ENCODE measurements at regions not wholly inside any gene's neighbourhood (a gene's known extent, or its start where the extent isn't known, plus 50 kb on each side); places are given as distances from the start of the nearest gene placed in this dataset.

DNA sequence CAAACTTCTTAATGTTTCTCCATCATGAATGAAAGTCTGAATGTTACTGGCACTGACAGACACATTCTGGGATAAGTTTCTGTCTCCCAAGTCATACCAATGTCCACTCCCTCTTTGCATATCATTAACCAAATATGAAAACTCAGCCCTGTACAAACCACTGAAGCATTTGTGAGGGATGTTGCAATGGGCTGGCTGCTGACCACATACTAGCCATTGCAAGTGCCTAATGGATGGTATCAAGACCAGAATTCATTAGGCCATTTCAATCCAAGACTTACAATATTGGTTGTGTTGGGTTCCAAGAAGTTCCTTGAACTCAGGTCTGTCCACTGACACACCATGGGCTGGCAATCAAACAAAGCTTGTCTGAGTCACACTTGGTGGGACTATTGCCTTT is 73.8 kb downstream of the CBLN2 start:
- DNase-seq (ENCODE audit: low read depth), result no peak

DNA sequence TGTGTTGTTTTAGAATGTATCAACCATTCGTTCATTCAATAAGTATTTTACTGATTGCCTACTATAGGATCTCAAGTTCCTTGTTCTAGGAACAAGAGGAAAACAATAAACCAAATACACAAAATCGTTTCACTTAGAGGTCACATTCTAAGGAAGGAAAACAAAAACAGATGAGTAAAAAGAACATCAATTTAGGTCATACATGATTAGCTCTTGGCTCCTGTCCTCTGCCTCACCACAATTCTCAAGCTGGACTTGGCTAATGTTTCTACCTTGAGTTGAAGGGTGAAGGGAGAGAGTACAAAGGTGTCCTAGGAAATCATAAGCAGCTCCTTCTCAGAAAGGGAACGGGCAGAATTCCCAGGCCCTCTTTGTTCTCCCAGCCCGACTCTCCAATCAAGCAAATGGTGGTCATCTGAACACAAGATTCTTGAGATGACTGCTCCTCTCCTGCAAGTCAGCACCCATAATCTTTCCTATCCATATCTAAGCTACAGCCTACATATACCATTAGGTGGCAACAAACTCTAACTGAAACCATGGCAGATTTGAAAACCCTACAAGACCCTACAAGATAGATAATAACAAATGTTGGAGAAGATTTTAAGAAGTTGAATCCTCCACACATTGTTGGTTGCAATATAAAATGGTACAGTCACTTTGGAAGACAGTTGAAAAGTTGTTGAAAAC is 76.0 kb downstream of the CBLN2 start:
- no peak for DNase-seq (ENCODE audit: low read depth)

DNA sequence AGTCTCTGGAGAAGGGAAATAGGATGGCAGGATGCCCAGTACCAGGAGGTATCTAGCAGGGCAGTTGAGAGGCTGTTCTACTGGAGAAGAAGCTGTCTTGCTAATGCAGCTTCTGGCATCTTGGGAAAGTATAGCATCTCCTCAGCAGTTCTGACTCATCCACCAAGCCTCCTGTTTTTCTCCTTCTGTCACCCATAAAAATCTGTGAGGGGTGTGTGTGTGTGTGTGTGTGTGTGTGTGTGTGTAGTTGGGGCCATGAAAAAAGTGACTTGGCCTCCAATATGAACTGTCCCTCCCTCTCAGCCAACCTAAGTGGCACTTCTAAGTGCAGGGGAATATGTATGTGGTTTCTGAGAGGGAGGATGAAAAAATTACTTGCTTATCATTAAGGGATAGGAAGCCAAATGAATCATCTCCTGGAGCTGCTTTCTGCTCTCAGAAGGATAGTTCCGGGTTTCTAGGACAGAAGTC is 83.9 kb downstream of the CBLN2 start:
- no peak for DNase-seq (ENCODE audit: low read depth)

DNA sequence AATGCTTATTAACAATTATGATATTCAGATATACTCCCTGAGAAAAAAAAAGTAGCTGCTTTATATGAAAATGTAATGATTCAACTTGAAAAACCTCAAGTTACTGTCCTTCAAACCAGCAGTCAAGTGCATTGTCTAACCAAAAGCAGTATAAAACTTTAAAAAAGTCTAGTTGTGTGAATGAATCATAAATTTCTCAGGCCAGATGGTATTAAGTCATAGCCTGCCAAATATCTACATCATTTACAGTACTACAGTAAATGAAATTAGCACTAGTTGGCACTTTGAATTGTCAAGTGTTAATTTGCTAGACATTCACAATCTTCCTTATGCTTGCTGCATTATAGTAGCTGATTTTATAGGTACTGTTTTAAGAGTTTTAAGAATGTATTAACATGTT is 85.9 kb downstream of the CBLN2 start:
- DNase-seq (ENCODE audit: low read depth), result no peak

DNA sequence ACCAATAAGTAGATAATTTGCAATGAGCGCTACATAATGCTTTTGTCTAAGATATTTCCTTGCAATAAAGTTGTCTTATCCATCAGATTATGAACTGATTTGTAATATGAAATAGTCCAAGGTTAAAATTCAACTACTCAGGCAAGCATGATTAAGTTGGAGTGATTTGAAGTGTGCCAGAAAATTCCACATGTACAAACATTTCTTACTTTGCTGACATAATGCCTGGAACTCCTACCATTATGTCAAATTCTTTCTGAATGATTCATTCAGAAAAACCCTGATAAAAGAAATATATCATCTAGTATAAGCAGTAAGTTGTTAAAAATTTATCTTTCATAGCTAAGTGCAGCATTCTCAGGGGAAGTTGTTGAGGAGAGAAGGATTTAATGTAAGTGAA is 87.3 kb downstream of the CBLN2 start:
- no peak for DNase-seq (ENCODE audit: low read depth)

DNA sequence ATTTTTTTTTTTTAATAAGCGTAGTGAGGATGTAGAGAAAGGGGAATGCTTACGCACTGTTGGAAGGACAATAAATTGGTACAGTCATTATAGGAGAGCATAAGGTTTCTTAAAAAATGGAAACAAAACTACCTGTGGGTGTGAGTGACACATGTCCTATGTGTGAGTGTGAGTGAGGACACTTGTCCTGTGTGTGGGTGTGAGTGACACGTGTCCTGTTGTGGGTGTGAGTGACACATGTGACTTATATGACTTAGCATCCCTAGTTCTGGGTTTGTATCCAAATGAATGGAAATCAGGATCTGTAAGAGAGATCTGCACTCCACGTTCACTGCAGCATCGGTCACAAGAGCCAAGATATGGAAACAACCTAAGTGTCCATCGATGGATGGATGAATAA is 91.8 kb downstream of the CBLN2 start:
- DNase-seq (ENCODE audit: low read depth), result no peak

DNA sequence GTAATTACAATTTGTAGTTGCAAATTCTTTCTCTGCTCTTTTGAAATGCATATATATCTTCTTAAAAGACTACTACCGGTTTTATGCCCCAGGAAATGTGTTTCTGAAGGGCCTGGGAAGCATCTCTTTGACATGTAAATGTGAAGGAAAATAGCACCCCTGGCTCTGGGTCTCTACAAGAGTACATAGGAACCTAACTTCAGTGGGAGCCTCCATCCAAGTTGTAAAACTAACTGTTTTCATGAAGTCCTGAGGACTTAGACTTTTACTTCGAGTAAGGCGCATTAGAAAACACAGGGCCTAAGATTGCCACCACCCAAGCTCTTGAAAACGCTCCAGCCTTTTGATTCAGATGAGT is 99.4 kb downstream of the CBLN2 start:
- no peak for DNase-seq (ENCODE audit: low read depth)

DNA sequence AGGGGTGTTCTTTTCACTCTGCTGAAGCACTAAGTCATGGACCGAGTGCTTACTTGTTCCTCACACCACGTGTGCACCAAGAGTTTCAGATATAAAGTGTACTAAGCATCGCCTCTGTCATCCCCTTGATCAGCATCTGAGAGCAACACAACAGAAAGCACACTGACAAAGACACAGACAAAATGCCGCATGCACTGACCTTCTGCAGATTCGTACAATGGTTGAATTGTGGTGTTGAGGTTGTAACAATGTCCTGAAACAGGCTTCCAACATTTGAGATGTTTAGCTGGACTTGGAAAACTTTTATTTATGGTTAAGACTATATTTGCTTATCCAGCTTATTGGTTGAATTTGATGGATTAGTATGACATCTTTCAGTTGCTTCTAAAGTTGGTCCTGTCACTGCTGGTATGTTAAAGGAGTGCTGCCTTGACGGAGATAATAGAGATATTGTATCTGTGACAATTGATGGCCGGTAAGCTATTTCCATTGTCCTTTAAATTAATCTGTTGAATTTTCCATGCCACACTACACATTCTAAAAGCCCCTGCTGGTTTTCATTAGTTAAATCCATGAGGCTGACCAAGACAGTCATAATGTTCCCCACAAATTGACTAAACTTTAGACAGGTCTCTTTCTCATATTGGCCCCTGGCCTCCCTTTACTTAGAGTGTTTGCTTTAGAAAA is 99.9 kb downstream of the CBLN2 start:
- no peak for DNase-seq (ENCODE audit: low read depth)

DNA sequence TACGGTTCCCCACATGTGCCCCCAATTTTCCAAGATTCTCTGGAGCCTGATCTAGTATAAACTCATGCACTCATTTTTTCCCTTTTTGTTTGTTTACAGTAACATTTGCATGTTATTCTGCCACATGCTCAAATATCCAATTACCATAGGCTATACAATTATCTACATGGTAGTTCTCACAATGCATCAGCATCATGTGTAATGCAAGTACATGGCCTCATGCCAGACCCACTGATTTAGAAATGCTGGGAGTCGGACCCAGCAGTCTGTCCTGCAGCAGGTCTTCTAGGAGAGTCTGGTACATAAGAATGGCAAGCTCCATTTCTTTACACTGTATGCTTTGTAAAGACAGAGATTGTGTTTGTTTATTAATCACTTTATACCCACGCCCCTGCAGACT is 107.7 kb downstream of the CBLN2 start:
- DNase-seq (ENCODE audit: low read depth), result no peak

DNA sequence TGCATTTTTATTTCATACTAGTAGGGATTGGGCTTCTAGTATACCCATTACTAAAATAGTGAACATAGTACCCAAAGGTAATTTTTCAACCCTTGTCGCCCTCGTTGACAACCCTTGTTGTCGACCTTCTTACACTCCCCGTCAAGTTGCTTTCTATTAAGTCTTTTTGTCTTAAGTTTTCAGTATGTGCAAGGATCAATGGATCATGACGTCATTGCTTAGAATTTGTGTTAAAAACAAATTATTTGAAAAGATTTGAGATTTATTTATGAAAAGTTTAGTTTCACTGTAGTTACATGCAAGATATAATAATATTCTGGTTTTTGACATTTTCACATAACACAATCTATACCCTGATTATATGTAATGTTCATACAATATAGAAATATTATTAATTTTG is 110.4 kb downstream of the CBLN2 start:
- no peak for DNase-seq (ENCODE audit: low read depth)

DNA sequence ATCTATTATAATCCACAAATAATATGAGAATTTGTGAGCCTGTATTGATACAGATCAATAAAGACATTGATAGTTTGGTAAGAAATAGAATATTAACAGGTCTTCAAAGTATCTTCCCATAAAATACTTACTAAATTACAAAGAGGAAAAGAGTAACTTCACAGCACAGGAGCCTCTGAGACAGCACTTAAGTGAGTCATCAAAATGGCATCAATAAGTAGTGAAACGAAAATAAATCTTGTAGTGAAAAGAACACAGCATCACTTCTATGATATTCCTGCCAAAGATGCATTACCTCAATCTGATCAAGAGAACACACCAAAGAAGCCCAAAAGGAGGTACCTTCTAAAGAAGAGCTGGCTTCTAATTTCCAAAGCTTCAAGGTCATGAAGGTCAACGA is 116.4 kb downstream of the CBLN2 start:
- no peak for DNase-seq (ENCODE audit: low read depth)

DNA sequence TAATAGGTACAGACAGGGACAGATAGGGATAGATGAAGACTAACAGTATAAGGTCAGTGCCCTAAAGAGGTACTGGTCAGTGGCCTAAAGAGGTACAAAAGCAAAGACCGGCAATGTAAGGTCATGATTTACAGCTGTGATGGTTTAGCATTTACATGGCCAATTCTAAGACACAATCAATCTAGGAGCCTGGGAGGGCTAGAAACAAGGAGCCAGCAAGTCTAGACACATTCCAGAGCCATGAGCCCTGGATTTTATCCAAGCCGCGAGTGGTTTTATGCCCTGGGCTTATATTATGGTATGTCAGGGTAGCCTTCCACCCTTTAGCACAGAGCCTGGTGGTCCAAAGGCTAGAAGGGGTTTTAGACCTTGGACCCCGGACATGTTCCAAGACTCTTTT is 124.2 kb downstream of the CBLN2 start:
- DNase-seq (ENCODE audit: low read depth), result no peak

DNA sequence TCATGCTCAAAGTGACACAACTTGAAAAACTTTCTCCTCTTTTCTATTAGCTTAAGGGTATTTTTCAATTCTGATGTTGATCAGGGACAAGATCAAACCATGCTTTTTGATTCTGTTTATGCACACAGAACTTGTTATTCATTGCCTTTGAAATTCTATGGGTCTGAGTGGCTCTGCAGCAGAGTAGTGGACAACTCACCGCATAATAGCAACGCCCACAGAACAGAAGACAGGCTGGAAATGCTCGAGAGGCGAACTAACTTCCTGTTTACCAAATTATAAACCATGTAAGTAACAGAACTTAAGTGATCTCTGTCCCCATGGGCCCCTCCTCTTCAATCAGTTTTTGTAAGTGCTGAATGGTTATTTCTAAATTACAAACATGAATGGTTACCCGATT is 131.2 kb downstream of the CBLN2 start:
- DNase-seq (ENCODE audit: low read depth), result no peak

DNA sequence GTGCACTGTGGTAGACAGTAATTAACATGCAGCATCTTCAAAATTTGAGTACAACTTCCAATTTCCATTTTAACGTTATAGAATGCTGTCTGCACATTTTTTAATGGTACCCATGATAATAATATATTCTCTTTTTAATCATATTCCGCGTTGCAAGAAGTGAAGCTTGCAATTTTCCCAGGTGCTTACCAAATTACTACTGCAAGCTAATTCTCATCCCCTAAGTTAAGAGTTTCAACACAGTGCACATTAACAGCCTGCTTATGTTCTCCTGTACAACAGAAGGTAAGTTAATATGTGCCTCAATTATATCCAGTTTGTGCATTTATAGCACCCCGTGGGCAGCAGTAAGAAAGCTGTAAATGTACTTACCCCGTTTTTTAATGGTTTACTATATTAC is 132.9 kb downstream of the CBLN2 start:
- no peak for DNase-seq (ENCODE audit: low read depth)

DNA sequence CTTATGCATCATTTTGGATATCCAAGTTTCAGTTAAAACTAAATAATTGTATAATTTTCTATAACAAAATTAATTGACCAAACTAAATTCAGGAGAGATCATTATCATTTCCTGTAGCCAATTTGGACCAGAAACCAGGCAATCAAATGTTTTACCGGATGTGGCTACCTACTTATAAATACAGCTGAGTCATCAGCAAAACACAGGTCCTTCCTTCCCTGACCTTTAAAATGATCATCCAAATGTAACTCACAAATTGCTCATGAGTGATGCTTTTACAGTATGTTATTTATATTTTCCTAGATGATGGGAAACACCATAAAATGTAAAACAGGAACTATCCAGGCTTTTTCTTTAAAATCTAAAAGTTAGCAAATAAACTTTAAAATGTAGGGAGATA is 133.7 kb downstream of the CBLN2 start:
- DNase-seq (ENCODE audit: low read depth), result no peak

DNA sequence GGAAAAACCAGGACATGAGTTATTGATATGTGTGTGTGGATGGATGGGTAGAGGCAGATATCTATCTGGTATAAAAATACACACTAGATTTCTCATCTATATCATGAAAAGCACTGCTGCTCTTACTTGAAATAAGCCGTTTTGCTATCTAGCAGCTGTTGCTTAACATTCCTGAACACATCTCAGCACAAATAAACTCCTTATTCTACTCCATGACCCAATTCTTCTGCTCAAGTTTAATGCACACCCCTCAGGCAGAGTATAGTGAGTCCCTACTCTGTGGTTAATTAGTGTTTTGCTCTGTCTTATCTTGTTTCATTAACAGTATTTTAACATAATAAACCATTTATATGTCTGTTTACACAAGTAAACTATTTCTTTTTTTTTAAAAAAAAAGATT is 134.2 kb downstream of the CBLN2 start:
- no peak for DNase-seq (ENCODE audit: low read depth)

DNA sequence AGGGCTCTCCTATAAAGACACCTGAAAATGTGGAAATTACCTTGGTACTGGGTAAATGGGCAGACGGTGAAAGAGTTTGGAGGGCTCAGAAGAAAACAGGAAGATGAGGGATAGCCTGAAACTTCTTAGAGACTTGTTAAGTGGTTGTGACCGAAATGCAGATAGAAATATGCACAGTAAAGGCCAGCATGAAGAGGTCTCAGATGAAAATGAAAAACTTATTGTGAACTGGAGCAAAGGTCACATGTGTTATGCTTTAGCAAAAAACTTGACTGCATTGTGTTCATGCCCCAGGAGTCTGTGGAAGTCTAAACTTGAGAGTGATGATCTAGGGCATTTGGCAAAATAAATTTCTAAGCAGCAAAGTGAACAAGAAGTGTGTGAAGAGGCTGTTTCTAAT is 137.1 kb downstream of the CBLN2 start:
- no peak for DNase-seq (ENCODE audit: low read depth)

DNA sequence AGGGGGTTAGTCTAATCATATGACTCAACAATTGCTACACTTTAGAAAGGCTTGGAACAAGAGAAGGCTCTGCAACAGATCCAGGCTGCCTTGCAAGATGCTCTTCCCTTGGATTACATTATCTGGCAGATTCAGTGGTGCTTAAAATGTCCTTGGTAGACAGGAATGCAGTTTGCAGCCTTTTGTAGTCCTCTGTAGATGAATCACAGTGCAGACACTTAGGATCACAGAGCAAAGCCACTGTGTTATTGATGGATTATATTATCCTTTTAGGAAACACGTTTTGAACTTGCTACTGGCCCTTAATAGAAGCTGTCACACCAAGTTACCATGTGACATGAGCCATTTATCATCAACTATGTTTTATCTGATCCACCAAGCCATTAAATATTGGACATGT is 152.2 kb downstream of the CBLN2 start:
- no peak for DNase-seq (ENCODE audit: low read depth)

DNA sequence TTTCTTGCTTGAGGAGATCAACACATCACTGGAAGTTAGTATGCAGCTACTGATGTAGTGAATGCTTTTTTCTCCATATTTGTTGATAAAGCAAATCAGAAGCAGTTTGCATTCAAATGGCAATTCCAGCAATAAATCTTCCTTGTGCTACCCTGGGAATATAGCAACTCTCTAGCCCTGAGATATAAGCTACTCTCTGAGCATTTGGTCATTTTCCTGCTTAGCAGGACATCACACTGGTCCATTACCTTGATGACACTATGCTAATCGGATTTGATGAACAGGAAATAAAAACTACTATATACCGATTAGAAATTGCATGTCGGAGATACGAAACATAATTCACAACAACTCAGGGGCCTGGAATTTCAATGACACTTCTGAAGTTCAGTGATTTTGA is 152.7 kb downstream of the CBLN2 start:
- no peak for DNase-seq (ENCODE audit: low read depth)

DNA sequence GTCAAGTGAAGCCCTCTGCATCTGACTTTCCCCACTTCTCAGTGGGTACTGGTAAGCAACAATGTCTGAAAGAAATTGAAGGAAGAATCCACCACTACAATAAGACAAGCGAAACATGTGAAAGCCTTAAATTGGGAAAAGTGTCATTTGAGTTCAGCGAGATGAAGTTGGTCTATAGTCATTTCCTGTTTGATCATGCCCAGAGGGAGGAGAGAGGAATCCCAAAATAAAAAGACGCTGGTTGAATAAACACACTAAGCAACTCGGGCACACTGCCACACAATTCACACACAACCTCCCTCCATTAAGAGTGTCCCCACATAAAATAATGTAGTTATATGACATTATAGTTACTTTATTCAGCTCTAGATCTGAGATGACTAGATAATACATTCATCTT is 166.1 kb downstream of the CBLN2 start:
- DNase-seq (ENCODE audit: low read depth), result no peak

DNA sequence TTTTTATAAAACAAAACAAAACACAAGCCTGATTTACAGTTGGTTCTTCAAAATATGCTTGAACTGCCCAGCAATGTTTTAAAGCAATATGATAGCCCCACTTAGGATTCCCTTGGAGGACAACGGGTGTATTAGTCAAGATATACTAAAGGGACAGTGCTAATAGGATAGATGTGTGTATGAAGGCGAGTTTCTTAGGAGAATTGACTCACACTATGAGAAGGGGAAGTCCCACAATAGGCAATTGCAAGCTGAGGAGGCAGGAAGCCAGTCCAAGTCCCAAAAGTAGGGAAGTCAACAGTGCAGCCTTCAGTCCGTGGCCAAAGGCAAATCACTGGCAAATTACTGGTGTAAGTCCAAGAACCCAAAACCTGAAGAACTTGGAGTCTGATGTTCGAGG is 167.9 kb downstream of the CBLN2 start:
- DNase-seq (ENCODE audit: low read depth), result no peak

DNA sequence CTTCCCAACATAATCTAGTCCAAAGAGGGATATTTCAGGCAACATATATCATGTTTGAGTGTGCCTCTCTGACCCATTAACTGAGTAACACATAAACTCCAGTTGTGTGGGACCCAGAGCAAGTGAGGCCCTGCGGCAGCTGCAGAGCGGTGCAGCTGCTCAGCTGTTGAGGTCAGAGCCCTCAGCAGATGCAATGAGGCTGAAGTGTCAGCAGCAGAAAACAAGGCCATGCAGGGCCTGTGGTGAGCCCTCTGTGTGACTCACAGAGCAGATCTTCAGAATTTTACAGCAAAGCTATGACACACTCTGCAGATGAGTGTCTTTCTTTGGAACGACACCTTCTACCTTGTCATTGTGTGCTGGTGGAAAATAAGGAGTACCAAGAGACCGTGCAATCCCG is 168.5 kb downstream of the CBLN2 start:
- no peak for DNase-seq (ENCODE audit: low read depth)

DNA sequence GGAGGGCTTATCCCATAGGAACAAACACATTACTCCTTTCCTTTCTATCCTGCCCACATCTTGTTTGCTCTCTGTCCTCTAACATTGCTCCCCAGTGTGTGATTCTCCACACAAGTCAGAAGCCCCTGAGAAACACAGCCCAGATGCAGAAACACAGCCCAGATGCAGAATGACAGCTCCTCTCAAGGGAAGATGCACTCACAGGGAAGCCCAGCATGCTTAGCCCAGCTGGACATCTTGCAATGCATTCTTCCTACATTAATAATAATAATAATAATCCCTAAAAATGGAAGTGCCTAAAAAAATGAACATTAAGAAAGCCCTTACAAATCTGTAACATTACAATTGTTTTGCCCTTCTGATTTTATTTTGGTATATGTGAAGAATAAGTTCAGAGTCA is 172.1 kb downstream of the CBLN2 start:
- DNase-seq (ENCODE audit: low read depth), result no peak

DNA sequence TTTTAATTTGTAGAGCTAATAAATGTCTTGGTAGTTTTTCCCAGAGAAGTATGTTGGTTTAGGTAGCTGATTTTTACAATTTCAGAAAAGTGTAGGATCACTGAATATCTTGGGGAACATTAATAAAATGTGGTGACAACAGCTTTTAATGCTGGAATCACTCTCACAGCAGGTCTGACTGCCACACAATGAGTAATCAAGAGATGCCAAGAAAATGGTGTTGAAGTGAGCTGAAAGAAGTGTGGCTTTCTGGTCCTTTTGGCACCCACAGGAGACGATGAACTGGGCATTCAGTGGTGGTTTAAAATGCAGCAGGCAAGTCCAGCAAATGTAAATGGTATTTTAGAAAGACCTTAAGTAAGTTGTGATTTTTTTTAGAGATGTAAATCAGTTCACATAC is 175.8 kb downstream of the CBLN2 start:
- DNase-seq (ENCODE audit: low read depth), result no peak

Data from ELR (cell line).